ENCODE measurements at regions not wholly inside any gene's neighbourhood (a gene's known extent, or its start where the extent isn't known, plus 50 kb on each side); places are given as distances from the start of the nearest gene placed in this dataset.

GRCh38 chr6:137810554-137811120 is 56.4 kb upstream of the TNFAIP3 start:
- ATAC-seq (no peak), DNase-seq (ENCODE audit: low read depth, low spot score) (no peak)
- H3K27me3 ChIP-seq (ENCODE audit: control insufficient read depth, insufficient read depth, low read length), result no peaks in the 10 kb centered on the region
- H3K4me1 ChIP-seq (ENCODE audit: control insufficient read depth, insufficient read depth, low read length), result no peaks in the 10 kb centered on the region; the same call in none of the 2 replicates
- no TSS peak for BruUV-seq (replicated peaks)
- in situ Hi-C loops (cut with HindIII; ENCODE audit: low pct_unique_long_range_greater_than_20kb, low sequenced_read_pairs), result no loop called here
- intact Hi-C loops (cut with micrococcal nuclease; ENCODE audit: unreplicated experiment), result no loop called here
- H3K4me3 ChIP-seq (ENCODE audit: low read depth in 2 of 2, low read length in 2 of 2), result no peak overlapping the region
- CTCF ChIA-PET, result no interaction called here
- no peaks in the 10 kb centered on the region for H3K36me3 ChIP-seq (ENCODE audit: control insufficient read depth, insufficient read depth, low read length)
- H3K27ac ChIP-seq (ENCODE audit: low read length), result no peak overlapping the region
- TF ChIP-seq, protein P1, sequence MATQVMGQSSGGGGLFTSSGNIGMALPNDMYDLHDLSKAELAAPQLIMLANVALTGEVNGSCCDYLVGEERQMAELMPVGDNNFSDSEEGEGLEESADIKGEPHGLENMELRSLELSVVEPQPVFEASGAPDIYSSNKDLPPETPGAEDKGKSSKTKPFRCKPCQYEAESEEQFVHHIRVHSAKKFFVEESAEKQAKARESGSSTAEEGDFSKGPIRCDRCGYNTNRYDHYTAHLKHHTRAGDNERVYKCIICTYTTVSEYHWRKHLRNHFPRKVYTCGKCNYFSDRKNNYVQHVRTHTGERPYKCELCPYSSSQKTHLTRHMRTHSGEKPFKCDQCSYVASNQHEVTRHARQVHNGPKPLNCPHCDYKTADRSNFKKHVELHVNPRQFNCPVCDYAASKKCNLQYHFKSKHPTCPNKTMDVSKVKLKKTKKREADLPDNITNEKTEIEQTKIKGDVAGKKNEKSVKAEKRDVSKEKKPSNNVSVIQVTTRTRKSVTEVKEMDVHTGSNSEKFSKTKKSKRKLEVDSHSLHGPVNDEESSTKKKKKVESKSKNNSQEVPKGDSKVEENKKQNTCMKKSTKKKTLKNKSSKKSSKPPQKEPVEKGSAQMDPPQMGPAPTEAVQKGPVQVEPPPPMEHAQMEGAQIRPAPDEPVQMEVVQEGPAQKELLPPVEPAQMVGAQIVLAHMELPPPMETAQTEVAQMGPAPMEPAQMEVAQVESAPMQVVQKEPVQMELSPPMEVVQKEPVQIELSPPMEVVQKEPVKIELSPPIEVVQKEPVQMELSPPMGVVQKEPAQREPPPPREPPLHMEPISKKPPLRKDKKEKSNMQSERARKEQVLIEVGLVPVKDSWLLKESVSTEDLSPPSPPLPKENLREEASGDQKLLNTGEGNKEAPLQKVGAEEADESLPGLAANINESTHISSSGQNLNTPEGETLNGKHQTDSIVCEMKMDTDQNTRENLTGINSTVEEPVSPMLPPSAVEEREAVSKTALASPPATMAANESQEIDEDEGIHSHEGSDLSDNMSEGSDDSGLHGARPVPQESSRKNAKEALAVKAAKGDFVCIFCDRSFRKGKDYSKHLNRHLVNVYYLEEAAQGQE (IDR thresholded peaks at IDR 0.05; ENCODE audit: insufficient read depth in 1 of 2, low read depth in 2 of 2, low read length in 1 of 2), result no peak
- TF ChIP-seq, protein P2, sequence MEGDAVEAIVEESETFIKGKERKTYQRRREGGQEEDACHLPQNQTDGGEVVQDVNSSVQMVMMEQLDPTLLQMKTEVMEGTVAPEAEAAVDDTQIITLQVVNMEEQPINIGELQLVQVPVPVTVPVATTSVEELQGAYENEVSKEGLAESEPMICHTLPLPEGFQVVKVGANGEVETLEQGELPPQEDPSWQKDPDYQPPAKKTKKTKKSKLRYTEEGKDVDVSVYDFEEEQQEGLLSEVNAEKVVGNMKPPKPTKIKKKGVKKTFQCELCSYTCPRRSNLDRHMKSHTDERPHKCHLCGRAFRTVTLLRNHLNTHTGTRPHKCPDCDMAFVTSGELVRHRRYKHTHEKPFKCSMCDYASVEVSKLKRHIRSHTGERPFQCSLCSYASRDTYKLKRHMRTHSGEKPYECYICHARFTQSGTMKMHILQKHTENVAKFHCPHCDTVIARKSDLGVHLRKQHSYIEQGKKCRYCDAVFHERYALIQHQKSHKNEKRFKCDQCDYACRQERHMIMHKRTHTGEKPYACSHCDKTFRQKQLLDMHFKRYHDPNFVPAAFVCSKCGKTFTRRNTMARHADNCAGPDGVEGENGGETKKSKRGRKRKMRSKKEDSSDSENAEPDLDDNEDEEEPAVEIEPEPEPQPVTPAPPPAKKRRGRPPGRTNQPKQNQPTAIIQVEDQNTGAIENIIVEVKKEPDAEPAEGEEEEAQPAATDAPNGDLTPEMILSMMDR (IDR thresholded peaks at IDR 0.05), result no peak
- no peak for TF ChIP-seq TCF7L2 (IDR thresholded peaks at IDR 0.05; ENCODE audit: low read depth, low read length)
- TF ChIP-seq POLR2AphosphoS5 (IDR thresholded peaks at IDR 0.05; ENCODE audit: low read depth, low read length), result no peak
- no peak for TF ChIP-seq SIN3A (IDR thresholded peaks at IDR 0.05; ENCODE audit: borderline replicate concordance, insufficient read depth, low read depth, low read length)
- H3K9me3 ChIP-seq (ENCODE audit: control insufficient read depth, insufficient read depth, low read depth, low read length), result no peaks in the 10 kb centered on the region
- POLR2A ChIA-PET, result no interaction called here

- DNase-seq (ENCODE audit: low read depth, low spot score), result peak; percentile 55
- Histone ChIP-seq H3K36me3 (ENCODE audit: control insufficient read depth, insufficient read depth, low read length) (no peaks in the 10 kb centered on the region), H3K9me3 (ENCODE audit: control insufficient read depth, insufficient read depth, low read depth, low read length) (no peaks in the 10 kb centered on the region), H3K27me3 (ENCODE audit: control insufficient read depth, insufficient read depth, low read length) (no peaks in the 10 kb centered on the region), H3K27ac (ENCODE audit: low read length) (peak overlapping the region; percentile 6; the same call in 1 of the 2 replicates), H3K4me1 (ENCODE audit: control insufficient read depth, insufficient read depth, low read length) (no peaks in the 10 kb centered on the region; the same call in none of the 2 replicates), H3K4me3 (ENCODE audit: low read depth in 2 of 2, low read length in 2 of 2) (peak overlapping the region in 1 of 2 experiments; percentile 31; a peak in 2 of 4 replicates)
- no TSS peak for BruUV-seq (replicated peaks)
- ATAC-seq, result peak; percentile 96
- POLR2A ChIA-PET, result interaction anchor here (0.5 kb wide), 1 partner anchor 336 kb away, joined by 3 read pairs; no protein-coding TSS in a partner anchor
- CTCF ChIA-PET, result interaction anchor here (0.6 kb wide), 1 partner anchor 11 kb away, joined by 3 read pairs; no protein-coding TSS in a partner anchor
- in situ Hi-C loops (cut with HindIII; ENCODE audit: low pct_unique_long_range_greater_than_20kb, low sequenced_read_pairs) (no loop called here), intact Hi-C loops (cut with micrococcal nuclease; ENCODE audit: unreplicated experiment) (no loop called here)
- TF ChIP-seq, protein P1 (IDR thresholded peaks at IDR 0.05; ENCODE audit: insufficient read depth in 1 of 2, low read depth in 2 of 2, low read length in 1 of 2), result no peak
- no peak for TF ChIP-seq POLR2AphosphoS5 (IDR thresholded peaks at IDR 0.05; ENCODE audit: low read depth, low read length)
- no peak for TF ChIP-seq SIN3A (IDR thresholded peaks at IDR 0.05; ENCODE audit: borderline replicate concordance, insufficient read depth, low read depth, low read length)
- TF ChIP-seq, protein P2 (IDR thresholded peaks at IDR 0.05), result no peak
- no peak for TF ChIP-seq TCF7L2 (IDR thresholded peaks at IDR 0.05; ENCODE audit: low read depth, low read length)
These were observed 55.7 kb upstream of the TNFAIP3 start for GRCh38 chr6:137811121-137811915.

Data from Panc1 (cell line).